ENCODE measurements at regions not wholly inside any gene's neighbourhood (a gene's known extent, or its start where the extent isn't known, plus 50 kb on each side); places are given as distances from the start of the nearest gene placed in this dataset.

DNA sequence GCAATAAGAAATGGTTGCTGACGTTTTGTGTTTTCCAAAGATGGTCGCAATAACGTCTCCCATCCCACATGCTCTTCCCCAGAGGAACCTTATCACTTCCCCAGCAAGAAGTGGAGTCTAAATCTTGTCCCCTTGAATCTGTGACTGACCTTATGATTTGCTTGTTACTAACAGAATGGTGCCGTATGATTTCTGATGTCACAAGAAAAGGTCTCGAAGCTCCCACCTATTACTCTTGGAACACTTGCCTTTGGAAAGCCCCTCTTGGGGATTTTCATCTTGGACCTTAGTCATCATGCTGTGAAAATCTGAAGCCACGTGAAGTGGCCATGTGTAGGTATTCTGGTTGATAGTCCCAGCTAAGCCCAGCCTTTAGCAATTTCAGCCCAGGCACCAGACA lies 86.2 kb upstream of the GLS start:
- TF ChIP-seq POLR2A (IDR thresholded peaks at IDR 0.05) (no peak), CTCF (IDR thresholded peaks at IDR 0.05) (no peak), POLR2AphosphoS5 (IDR thresholded peaks at IDR 0.05) (no peak)
